ENCODE measurements at regions not wholly inside any gene's neighbourhood (a gene's known extent, or its start where the extent isn't known, plus 50 kb on each side); places are given as distances from the start of the nearest gene placed in this dataset.

- Histone ChIP-seq H3K27me3 (replicated peaks; ENCODE audit: insufficient read depth) (no peaks in the 10 kb centered on the region; the same call in 1 of the 2 replicates), H2AFZ (no peak overlapping the region), H3K9ac (no peak overlapping the region), H3K36me3 (ENCODE audit: low read depth) (no peaks in the 10 kb centered on the region), H3K4me1 (ENCODE audit: insufficient read depth) (no peaks in the 10 kb centered on the region), H3K27ac (no peak overlapping the region), H3K79me2 (ENCODE audit: insufficient read depth) (no peaks in the 10 kb centered on the region), H4K20me1 (ENCODE audit: insufficient read depth) (no peaks in the 10 kb centered on the region), H3K4me3 (no peak overlapping the region), H3K4me2 (ENCODE audit: unreplicated experiment) (no peak overlapping the region), H3F3A (ENCODE audit: insufficient read depth) (no peaks in the 10 kb centered on the region), H3K9me2 (ENCODE audit: insufficient read depth) (no peaks in the 10 kb centered on the region), H3K9me3 (ENCODE audit: low read depth) (no peaks in the 10 kb centered on the region)
- in situ Hi-C loops (cut with MboI) = no loop called here
- no peak for TF ChIP-seq EZH2 (IDR thresholded peaks at IDR 0.05; ENCODE audit: insufficient read depth, poor library complexity, severe bottlenecking)
- no peak for TF ChIP-seq EZH2phosphoT487 (IDR thresholded peaks at IDR 0.05; ENCODE audit: insufficient read depth, low read depth)
- peak; percentile 34 for DNase-seq
- 47 to 48% methylated on average over 10 of the region's 10 CpGs for WGBS, 2 experiments (ENCODE audit: low coverage in 1 of 2, low lambda C conversion rate in 2 of 2, missing lambda C conversion rate in 2 of 2)
Observed at GRCh38 chr15:94840794-94841783, 609.7 kb downstream of the MCTP2 start.

- DNase-seq = no peak
- no peak overlapping the region for H2AFZ ChIP-seq
- no peaks in the 10 kb centered on the region for H3K4me1 ChIP-seq (ENCODE audit: insufficient read depth)
- H3F3A ChIP-seq (ENCODE audit: insufficient read depth) = no peaks in the 10 kb centered on the region
- no peak overlapping the region for H3K9ac ChIP-seq
- no peak overlapping the region for H3K27ac ChIP-seq
- no peak overlapping the region for H3K4me2 ChIP-seq (ENCODE audit: unreplicated experiment)
- no peaks in the 10 kb centered on the region; the same call in 1 of the 2 replicates for H3K27me3 ChIP-seq (replicated peaks; ENCODE audit: insufficient read depth)
- TF ChIP-seq EZH2 (IDR thresholded peaks at IDR 0.05; ENCODE audit: insufficient read depth, poor library complexity, severe bottlenecking) = no peak
- TF ChIP-seq EZH2phosphoT487 (IDR thresholded peaks at IDR 0.05; ENCODE audit: insufficient read depth, low read depth) = no peak
- H3K36me3 ChIP-seq (ENCODE audit: low read depth) = no peaks in the 10 kb centered on the region
- in situ Hi-C loops (cut with MboI) = no loop called here
- H3K79me2 ChIP-seq (ENCODE audit: insufficient read depth) = no peaks in the 10 kb centered on the region
- no peak overlapping the region for H3K4me3 ChIP-seq
- no peaks in the 10 kb centered on the region for H3K9me3 ChIP-seq (ENCODE audit: low read depth)
- no peaks in the 10 kb centered on the region for H3K9me2 ChIP-seq (ENCODE audit: insufficient read depth)
- H4K20me1 ChIP-seq (ENCODE audit: insufficient read depth) = no peaks in the 10 kb centered on the region
Observed at GRCh38 chr15:94843060-94843459, 611.7 kb downstream of the MCTP2 start.

- no peak overlapping the region for H3K4me2 ChIP-seq (ENCODE audit: unreplicated experiment)
- H4K20me1 ChIP-seq (ENCODE audit: insufficient read depth) = no peaks in the 10 kb centered on the region
- TF ChIP-seq EZH2 (IDR thresholded peaks at IDR 0.05; ENCODE audit: insufficient read depth, poor library complexity, severe bottlenecking) = no peak
- no peak for TF ChIP-seq EZH2phosphoT487 (IDR thresholded peaks at IDR 0.05; ENCODE audit: insufficient read depth, low read depth)
- no peaks in the 10 kb centered on the region for H3K9me2 ChIP-seq (ENCODE audit: insufficient read depth)
- in situ Hi-C loops (cut with MboI) = no loop called here
- no peaks in the 10 kb centered on the region for H3K4me1 ChIP-seq (ENCODE audit: insufficient read depth)
- no peaks in the 10 kb centered on the region for H3F3A ChIP-seq (ENCODE audit: insufficient read depth)
- H3K27me3 ChIP-seq (replicated peaks; ENCODE audit: insufficient read depth) = no peaks in the 10 kb centered on the region; the same call in 1 of the 2 replicates
- no peak for DNase-seq
- H3K9ac ChIP-seq = no peak overlapping the region
- no peaks in the 10 kb centered on the region for H3K79me2 ChIP-seq (ENCODE audit: insufficient read depth)
- WGBS, 2 experiments (ENCODE audit: low coverage in 1 of 2, low lambda C conversion rate in 2 of 2, missing lambda C conversion rate in 2 of 2) = 79 to 81% methylated on average over 5 of the region's 5 CpGs
- no peaks in the 10 kb centered on the region for H3K9me3 ChIP-seq (ENCODE audit: low read depth)
- no peak overlapping the region for H3K27ac ChIP-seq
- no peak overlapping the region for H3K4me3 ChIP-seq
- H2AFZ ChIP-seq = no peak overlapping the region
- H3K36me3 ChIP-seq (ENCODE audit: low read depth) = no peaks in the 10 kb centered on the region
Observed at GRCh38 chr15:94844198-94844537, 612.8 kb downstream of the MCTP2 start.

- Histone ChIP-seq H3K9ac (no peak overlapping the region), H3K9me3 (ENCODE audit: low read depth) (no peaks in the 10 kb centered on the region), H3F3A (ENCODE audit: insufficient read depth) (no peaks in the 10 kb centered on the region), H3K27me3 (replicated peaks; ENCODE audit: insufficient read depth) (no peaks in the 10 kb centered on the region; the same call in 1 of the 2 replicates), H4K20me1 (ENCODE audit: insufficient read depth) (no peaks in the 10 kb centered on the region), H2AFZ (peak overlapping the region; percentile 29; the same call in 1 of the 2 replicates), H3K9me2 (ENCODE audit: insufficient read depth) (no peaks in the 10 kb centered on the region), H3K4me2 (ENCODE audit: unreplicated experiment) (no peak overlapping the region), H3K27ac (no peak overlapping the region), H3K4me1 (ENCODE audit: insufficient read depth) (no peaks in the 10 kb centered on the region), H3K79me2 (ENCODE audit: insufficient read depth) (no peaks in the 10 kb centered on the region), H3K36me3 (ENCODE audit: low read depth) (no peaks in the 10 kb centered on the region), H3K4me3 (no peak overlapping the region)
- TF ChIP-seq EZH2phosphoT487 (IDR thresholded peaks at IDR 0.05; ENCODE audit: insufficient read depth, low read depth) (no peak), EZH2 (IDR thresholded peaks at IDR 0.05; ENCODE audit: insufficient read depth, poor library complexity, severe bottlenecking) (no peak)
- 7 to 8% methylated on average over 59 of the region's 83 CpGs for WGBS, 2 experiments (ENCODE audit: low coverage in 1 of 2, low lambda C conversion rate in 2 of 2, missing lambda C conversion rate in 2 of 2)
- peak; percentile 5 for DNase-seq
- in situ Hi-C loops (cut with MboI) = no loop called here
Observed at GRCh38 chr15:94844538-94845389, 613.4 kb downstream of the MCTP2 start.

Data from GM23248 (cell line).